HEK293 (cell line): ENCODE measurements at regions not wholly inside any gene's neighbourhood (a gene's known extent, or its start where the extent isn't known, plus 50 kb on each side); places are given as distances from the start of the nearest gene placed in this dataset.

Source experiments
- CTCF ChIA-PET: fragments of 350-600 bp; formaldehyde crosslinking; extraction: SDS; loops from one replicate; lab custom pipeline; 2021; ENCODE audit warnings: antibody characterized with exemption; lab: Yijun Ruan, JAX
- POLR2A ChIA-PET: fragments of 300-600 bp; formaldehyde crosslinking; extraction: SDS; loops from one replicate; lab custom pipeline; 2020; ENCODE audit warnings: antibody characterized with exemption, inconsistent platforms; lab: Yijun Ruan, JAX
- H3K27ac ChIP-seq: fragments of 200-500 bp; sonication (Bioruptor generic); 2 replicates; pipeline ENCODE4 v1.5.1; 2014; ENCODE audit warnings: low read depth, low read length, control low read depth, inconsistent platforms; ENCODE audit errors: extremely low read depth
- H3K36me3 ChIP-seq, 2 experiments: fragments of 200-500 bp in 1 of 2; sonication (Bioruptor generic) in 1 of 2; 1 replicate in 1 of 2; 2 replicates in 1 of 2; pipeline ENCODE4 v1.5.1; 2014 to 2017; ENCODE audit warnings: inconsistent platforms in 2 of 2, low read length in 2 of 2; ENCODE audit not compliant: control insufficient read depth in 2 of 2, insufficient read depth in 1 of 2
- H3K4me1 ChIP-seq: fragments of 200-500 bp; sonication (Bioruptor generic); 2 replicates; pipeline ENCODE4 v1.5.1; 2014; ENCODE audit warnings: mild to moderate bottlenecking, low read length, inconsistent platforms; ENCODE audit not compliant: control insufficient read depth, insufficient read depth
- H3K4me3 ChIP-seq: 2 replicates; pipeline ENCODE4 v1.5.1; 2011; ENCODE audit warnings: low read depth, mild to moderate bottlenecking, control low read depth, low read length, moderate library complexity
- H3K9me3 ChIP-seq: fragments of 200-500 bp; sonication (Bioruptor generic); 2 replicates; pipeline ENCODE4 v1.5.1; 2014; ENCODE audit warnings: low read depth, low read length, inconsistent platforms; ENCODE audit not compliant: control insufficient read depth, insufficient read depth
- CTCF ChIP-seq: fragments of 450-650 bp; formaldehyde crosslinking; IDR thresholded peaks from 2 replicates; pipeline ENCODE4 v1.5.1; 2016; ENCODE audit warnings: missing biosample characterization, missing genetic modification characterization
- PRDM4 ChIP-seq: fragments of 450-650 bp; formaldehyde crosslinking; IDR thresholded peaks from 2 replicates; pipeline ENCODE4 v1.5.1; 2017; ENCODE audit warnings: missing biosample characterization, missing genetic modification characterization
- RBAK ChIP-seq: fragments of 450-650 bp; formaldehyde crosslinking; IDR thresholded peaks from 2 replicates; pipeline ENCODE4 v1.5.1; 2016; ENCODE audit warnings: missing biosample characterization, missing genetic modification characterization
- ZFP69B ChIP-seq: fragments of 450-650 bp; formaldehyde crosslinking; IDR thresholded peaks from 2 replicates; pipeline ENCODE4 v1.5.1; 2016; ENCODE audit warnings: missing biosample characterization, missing genetic modification characterization
- ZIC2 ChIP-seq: fragments of 450-650 bp; formaldehyde crosslinking; IDR thresholded peaks from 2 replicates; pipeline ENCODE4 v1.5.1; 2016; ENCODE audit warnings: missing biosample characterization, missing genetic modification characterization
- ZNF132 ChIP-seq: fragments of 450-650 bp; formaldehyde crosslinking; IDR thresholded peaks from 2 replicates; pipeline ENCODE4 v1.5.1; 2017; ENCODE audit warnings: missing biosample characterization, missing genetic modification characterization, borderline replicate concordance
- ZNF223 ChIP-seq: fragments of 450-650 bp; formaldehyde crosslinking; IDR thresholded peaks from 2 replicates; pipeline ENCODE4 v1.5.1; 2016; ENCODE audit warnings: missing biosample characterization, missing genetic modification characterization
- ZNF311 ChIP-seq: fragments of 450-650 bp; formaldehyde crosslinking; IDR thresholded peaks from 2 replicates; pipeline ENCODE4 v1.5.1; 2017; ENCODE audit warnings: missing biosample characterization, missing genetic modification characterization, borderline replicate concordance
- ZNF324 ChIP-seq: fragments of 450-650 bp; formaldehyde crosslinking; IDR thresholded peaks from 2 replicates; pipeline ENCODE4 v1.5.1; 2016; ENCODE audit warnings: missing biosample characterization, missing genetic modification characterization
- ZNF350 ChIP-seq: fragments of 450-650 bp; formaldehyde crosslinking; IDR thresholded peaks from 2 replicates; pipeline ENCODE4 v1.5.0; 2017; ENCODE audit warnings: missing biosample characterization, mild to moderate bottlenecking, missing genetic modification characterization
- ZNF48 ChIP-seq: fragments of 450-650 bp; formaldehyde crosslinking; IDR thresholded peaks from 2 replicates; pipeline ENCODE4 v1.5.1; 2016; ENCODE audit warnings: missing biosample characterization, missing genetic modification characterization
- ZNF548 ChIP-seq: fragments of 450-650 bp; formaldehyde crosslinking; IDR thresholded peaks from 2 replicates; pipeline ENCODE4 v1.5.1; 2016; ENCODE audit warnings: missing biosample characterization, missing genetic modification characterization
- ZNF571 ChIP-seq: fragments of 450-650 bp; formaldehyde crosslinking; IDR thresholded peaks from 2 replicates; pipeline ENCODE4 v1.5.0; 2017; ENCODE audit warnings: missing biosample characterization, missing genetic modification characterization
- ZNF580 ChIP-seq: fragments of 450-650 bp; formaldehyde crosslinking; IDR thresholded peaks from 2 replicates; pipeline ENCODE4 v1.5.1; 2016; ENCODE audit warnings: missing biosample characterization, missing genetic modification characterization
- ZNF629 ChIP-seq: fragments of 450-650 bp; formaldehyde crosslinking; IDR thresholded peaks from 2 replicates; pipeline ENCODE4 v1.5.1; 2017; ENCODE audit warnings: missing biosample characterization, missing genetic modification characterization
- ZNF639 ChIP-seq: fragments of 450-650 bp; formaldehyde crosslinking; IDR thresholded peaks from 2 replicates; pipeline ENCODE4 v1.5.1; 2016; ENCODE audit warnings: missing biosample characterization, missing genetic modification characterization
- ZNF658 ChIP-seq: fragments of 450-650 bp; formaldehyde crosslinking; IDR thresholded peaks from 2 replicates; pipeline ENCODE4; 2016; ENCODE audit warnings: missing biosample characterization, missing genetic modification characterization
- ZNF692 ChIP-seq: fragments of 450-650 bp; formaldehyde crosslinking; IDR thresholded peaks from 2 replicates; pipeline ENCODE4 v1.5.1; 2016; ENCODE audit warnings: missing biosample characterization, missing genetic modification characterization
- ZNF707 ChIP-seq: fragments of 450-650 bp; formaldehyde crosslinking; IDR thresholded peaks from 2 replicates; pipeline ENCODE4 v1.5.1; 2016; ENCODE audit warnings: missing biosample characterization, missing genetic modification characterization
- ZNF76 ChIP-seq: fragments of 450-650 bp; formaldehyde crosslinking; IDR thresholded peaks from 2 replicates; pipeline ENCODE4; 2016; ENCODE audit warnings: low read depth, missing biosample characterization, missing genetic modification characterization, borderline replicate concordance
- ZNF792 ChIP-seq: fragments of 450-650 bp; formaldehyde crosslinking; IDR thresholded peaks from 2 replicates; pipeline ENCODE4 v1.5.1; 2016; ENCODE audit warnings: missing biosample characterization, missing genetic modification characterization
- ZSCAN4 ChIP-seq: fragments of 450-650 bp; formaldehyde crosslinking; IDR thresholded peaks from 2 replicates; pipeline ENCODE4 v1.5.1; 2017; ENCODE audit warnings: missing biosample characterization, missing genetic modification characterization

- TF ChIP-seq ZSCAN4 (tag by site-specific recombination) (no peak), ZNF48 (tag by site-specific recombination) (no peak), ZNF792 (tag by site-specific recombination) (no peak), ZNF311 (tag by site-specific recombination) (no peak), ZNF223 (no peak)
These were observed 214.6 kb upstream of the ECI2 start (continued) for GRCh38 chr6:4349931-4350330.

GRCh38 chr6:4349323-4349722 lies 213.9 kb upstream of the ECI2 start:
- TF ChIP-seq PRDM4 (no peak), CTCF (tag by site-specific recombination) (no peak), ZNF223 (no peak), RBAK (tag by site-specific recombination) (no peak), ZNF707 (tag by site-specific recombination) (no peak), ZNF692 (tag by site-specific recombination) (no peak), ZNF639 (tag by site-specific recombination) (no peak), ZNF132 (no peak), ZNF580 (tag by site-specific recombination) (no peak), ZNF658 (no peak), ZNF548 (tag by site-specific recombination) (no peak), ZFP69B (tag by site-specific recombination) (no peak), ZNF629 (tag by site-specific recombination) (no peak), ZIC2 (no peak), ZNF571 (tag by site-specific recombination) (no peak), ZNF324 (no peak), ZNF76 (tag by site-specific recombination) (no peak), ZNF350 (tag by site-specific recombination) (no peak)
- POLR2A ChIA-PET, result no interaction called here

More at GRCh38 chr6:4349323-4349722, 213.9 kb upstream of the ECI2 start:
- Histone ChIP-seq H3K27ac (no peak overlapping the region), H3K4me1 (peaks cover 6% of the 10 kb centered on the region; the same call in 1 of the 2 replicates), H3K36me3 (no peaks in the 10 kb centered on the region), H3K4me3 (no peak overlapping the region), H3K9me3 (no peaks in the 10 kb centered on the region)
- CTCF ChIA-PET, result no interaction called here
